ENCODE measurements at regions not wholly inside any gene's neighbourhood (a gene's known extent, or its start where the extent isn't known, plus 50 kb on each side); places are given as distances from the start of the nearest gene placed in this dataset.

GRCh38 chr18:25510096-25510495 lies 158.1 kb upstream of the ZNF521 start:
- TF ChIP-seq CTCF (conservative IDR thresholded peaks at IDR 0.05 in 1 of 2, IDR thresholded peaks at IDR 0.05 in 1 of 2; ENCODE audit: low read depth in 1 of 2, low read length in 2 of 2) = no peak
- TF ChIP-seq EZH2 (IDR thresholded peaks at IDR 0.05; ENCODE audit: low read length, missing control alignments) = no peak
